Keratinocyte (primary cell): ENCODE measurements at regions not wholly inside any gene's neighbourhood (a gene's known extent, or its start where the extent isn't known, plus 50 kb on each side); places are given as distances from the start of the nearest gene placed in this dataset.

Experiments
- EZH2 ChIP-seq: IDR thresholded peaks from one replicate; pipeline ENCODE4 v1.6.1; 2012; ENCODE audit warnings: inconsistent platforms, mild to moderate bottlenecking, low read length, moderate library complexity
- TF ChIP-seq, protein P1 (sequence below), 3 experiments: IDR thresholded peaks in 1 of 3; conservative IDR thresholded peaks in 1 of 3; optimal IDR thresholded peaks in 1 of 3; 2 replicates in 2 of 3; 3 replicates in 1 of 3; pipeline versions ENCODE3 to v1.5.1; 2011; ENCODE audit warnings: low read length in 3 of 3, mild to moderate bottlenecking in 3 of 3, moderate library complexity in 2 of 3, control low read depth in 1 of 3, inconsistent platforms in 1 of 3; ENCODE audit not compliant: insufficient read depth in 2 of 3; ENCODE audit errors: extremely low read depth in 1 of 3

DNA sequence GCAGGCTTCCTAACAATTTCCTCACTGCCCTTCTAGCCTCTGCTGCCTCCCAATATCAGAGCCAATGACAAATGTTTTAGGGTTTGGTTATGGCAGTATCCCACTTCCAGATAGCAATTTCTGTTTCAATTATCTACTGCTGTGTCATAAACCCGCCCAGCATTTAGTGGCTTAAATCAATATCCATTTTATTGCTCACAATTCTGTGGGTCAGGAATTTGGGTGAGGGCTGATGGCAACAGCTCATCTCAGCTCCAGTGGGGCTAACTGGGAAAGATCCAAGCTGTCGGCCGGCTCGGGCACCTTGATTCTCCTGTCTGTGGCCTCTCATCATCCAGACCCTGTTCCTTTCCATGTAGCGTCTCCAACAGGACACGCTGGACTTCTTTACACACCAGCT, 85.3 kb upstream of the GOLGA8J start:
- TF ChIP-seq, protein P1, sequence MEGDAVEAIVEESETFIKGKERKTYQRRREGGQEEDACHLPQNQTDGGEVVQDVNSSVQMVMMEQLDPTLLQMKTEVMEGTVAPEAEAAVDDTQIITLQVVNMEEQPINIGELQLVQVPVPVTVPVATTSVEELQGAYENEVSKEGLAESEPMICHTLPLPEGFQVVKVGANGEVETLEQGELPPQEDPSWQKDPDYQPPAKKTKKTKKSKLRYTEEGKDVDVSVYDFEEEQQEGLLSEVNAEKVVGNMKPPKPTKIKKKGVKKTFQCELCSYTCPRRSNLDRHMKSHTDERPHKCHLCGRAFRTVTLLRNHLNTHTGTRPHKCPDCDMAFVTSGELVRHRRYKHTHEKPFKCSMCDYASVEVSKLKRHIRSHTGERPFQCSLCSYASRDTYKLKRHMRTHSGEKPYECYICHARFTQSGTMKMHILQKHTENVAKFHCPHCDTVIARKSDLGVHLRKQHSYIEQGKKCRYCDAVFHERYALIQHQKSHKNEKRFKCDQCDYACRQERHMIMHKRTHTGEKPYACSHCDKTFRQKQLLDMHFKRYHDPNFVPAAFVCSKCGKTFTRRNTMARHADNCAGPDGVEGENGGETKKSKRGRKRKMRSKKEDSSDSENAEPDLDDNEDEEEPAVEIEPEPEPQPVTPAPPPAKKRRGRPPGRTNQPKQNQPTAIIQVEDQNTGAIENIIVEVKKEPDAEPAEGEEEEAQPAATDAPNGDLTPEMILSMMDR (optimal IDR thresholded peaks at IDR 0.05 in 1 of 3, IDR thresholded peaks at IDR 0.05 in 1 of 3, conservative IDR thresholded peaks at IDR 0.05 in 1 of 3; ENCODE audit: extremely low read depth in 1 of 3, insufficient read depth in 2 of 3, low read length in 3 of 3) = no peak
- TF ChIP-seq EZH2 = no peak
